GM23338 (cell line): ENCODE measurements at regions not wholly inside any gene's neighbourhood (a gene's known extent, or its start where the extent isn't known, plus 50 kb on each side); places are given as distances from the start of the nearest gene placed in this dataset.

Experiments
- ATAC-seq: fragments of 200-7000 bp; cut with Tn5 transposase; 3 replicates; pipeline ENCODE4 v1.9.1; 2020
- DNase-seq: peaks from one replicate; pipeline ENCODE4 v3.0.0-alpha.2; 2015; ENCODE audit warnings: low spot score
- H2AFZ ChIP-seq: fragments of 200-600 bp; sonication (generic); 2 replicates; pipeline ENCODE4 v1.8.0; 2016; ENCODE audit warnings: antibody characterized with exemption, mild to moderate bottlenecking, moderate library complexity
- H3F3A ChIP-seq: fragments of 200-600 bp; sonication (generic); replicated peaks from 2 replicates; pipeline ENCODE4 v1.8.0; 2017; ENCODE audit warnings: antibody characterized with exemption, mixed run types, low read depth
- H3K27ac ChIP-seq: fragments of 200-600 bp; sonication (generic); 2 replicates; pipeline ENCODE4 v1.6.1; 2016; ENCODE audit warnings: low read depth
- H3K27me3 ChIP-seq: fragments of 200-600 bp; sonication (generic); 2 replicates; pipeline ENCODE4 v1.8.0; 2016; ENCODE audit warnings: mild to moderate bottlenecking, mixed run types, moderate library complexity; ENCODE audit not compliant: insufficient read depth
- H3K36me3 ChIP-seq: fragments of 200-600 bp; sonication (generic); 2 replicates; pipeline ENCODE4 v1.8.0; 2016; ENCODE audit warnings: mild to moderate bottlenecking; ENCODE audit not compliant: insufficient read depth
- H3K4me1 ChIP-seq: fragments of 200-600 bp; sonication (generic); 2 replicates; pipeline ENCODE4 v1.8.0; 2016; ENCODE audit warnings: mild to moderate bottlenecking, moderate library complexity; ENCODE audit not compliant: insufficient read depth
- H3K4me2 ChIP-seq: fragments of 200-600 bp; sonication (generic); 2 replicates; pipeline ENCODE4 v1.7.1; 2017; ENCODE audit warnings: mixed run types
- H3K4me3 ChIP-seq: fragments of 200-600 bp; sonication (generic); 2 replicates; pipeline ENCODE4 v1.6.1; 2016; ENCODE audit warnings: mixed run types
- H3K79me2 ChIP-seq: fragments of 200-600 bp; sonication (generic); replicated peaks from 2 replicates; pipeline ENCODE4 v1.8.0; 2017; ENCODE audit warnings: mild to moderate bottlenecking; ENCODE audit not compliant: insufficient read depth
- H3K9me2 ChIP-seq: fragments of 200-600 bp; sonication (generic); 2 replicates; pipeline ENCODE4 v1.8.0; 2017; ENCODE audit not compliant: insufficient read depth
- H4K20me1 ChIP-seq: fragments of 200-600 bp; sonication (generic); replicated peaks from 2 replicates; pipeline ENCODE4 v1.8.0; 2017; ENCODE audit warnings: mild to moderate bottlenecking; ENCODE audit not compliant: insufficient read depth
- H3K27ac Mint-ChIP-seq: 2 replicates; pipeline ENCODE4 v1.8.0; 2020; ENCODE audit warnings: inconsistent platforms, mild to moderate bottlenecking, moderate library complexity, mixed read lengths
- H3K27me3 Mint-ChIP-seq: 3 replicates; pipeline ENCODE4 v1.8.0; 2022; ENCODE audit warnings: low read depth, mild to moderate bottlenecking, moderate library complexity, mixed read lengths, inconsistent platforms; ENCODE audit not compliant: insufficient read depth, poor library complexity
- H3K36me3 Mint-ChIP-seq: 3 replicates; pipeline ENCODE4 v1.8.0; 2021; ENCODE audit warnings: low read depth, mild to moderate bottlenecking, inconsistent platforms, moderate library complexity, mixed read lengths
- H3K4me1 Mint-ChIP-seq: 3 replicates; pipeline ENCODE4 v1.8.0; 2020; ENCODE audit warnings: mild to moderate bottlenecking, inconsistent platforms, mixed read lengths
- H3K4me3 Mint-ChIP-seq: 3 replicates; pipeline ENCODE4 v1.8.0; 2021; ENCODE audit warnings: moderate library complexity, mild to moderate bottlenecking, inconsistent platforms, mixed read lengths
- H3K9me3 Mint-ChIP-seq: 3 replicates; pipeline ENCODE4 v1.8.0; 2020; ENCODE audit warnings: moderate library complexity, mild to moderate bottlenecking, inconsistent platforms, mixed read lengths
- CREB1 ChIP-seq: fragments of 250-450 bp; sonication (Bioruptor Pico); IDR thresholded peaks from 2 replicates; pipeline ENCODE4 v1.5.0; 2020; ENCODE audit warnings: low read depth, mild to moderate bottlenecking, moderate library complexity
- ETS1 ChIP-seq: IDR thresholded peaks from 2 replicates; pipeline ENCODE4 v1.6.1; 2016; ENCODE audit warnings: antibody characterized with exemption
- EZH2 ChIP-seq: fragments of 200-600 bp; sonication (generic); IDR thresholded peaks from one replicate; pipeline ENCODE4 v1.8.0; 2017; ENCODE audit warnings: antibody characterized with exemption, mild to moderate bottlenecking, low read depth; ENCODE audit not compliant: unreplicated experiment
- EZH2phosphoT487 ChIP-seq: fragments of 200-600 bp; sonication (generic); IDR thresholded peaks from one replicate; pipeline ENCODE4 v1.8.1; 2018; ENCODE audit warnings: antibody characterized with exemption; ENCODE audit not compliant: unreplicated experiment
- JUNB ChIP-seq: IDR thresholded peaks from one replicate; pipeline ENCODE4 v1.6.1; 2016; ENCODE audit warnings: antibody characterized with exemption; ENCODE audit not compliant: unreplicated experiment
- POLR2AphosphoS5 ChIP-seq: IDR thresholded peaks from 2 replicates; pipeline ENCODE4 v1.6.1; 2016; ENCODE audit warnings: antibody characterized with exemption, low read depth
- REST ChIP-seq: IDR thresholded peaks from one replicate; pipeline ENCODE4 v1.6.1; 2018; ENCODE audit warnings: antibody characterized with exemption; ENCODE audit not compliant: unreplicated experiment
- STAT1 ChIP-seq: IDR thresholded peaks from one replicate; pipeline ENCODE4 v1.6.1; 2016; ENCODE audit warnings: antibody characterized with exemption; ENCODE audit not compliant: unreplicated experiment
- TF ChIP-seq, protein P1 (sequence below): fragments of 250-450 bp; sonication (Bioruptor Pico); IDR thresholded peaks from 2 replicates; pipeline ENCODE4 v1.5.0; 2020; ENCODE audit warnings: mild to moderate bottlenecking, moderate library complexity
- TF ChIP-seq, protein P2 (sequence below), 2 experiments: fragments of 200-600 bp in 1 of 2; sonication (generic) in 1 of 2; conservative IDR thresholded peaks; 2 replicates each; pipeline versions ENCODE4 v1.5.1 to v1.6.1; 2016 to 2017; ENCODE audit warnings: antibody characterized with exemption in 2 of 2, low read depth in 2 of 2, mild to moderate bottlenecking in 2 of 2, moderate library complexity in 1 of 2

GRCh38 chr7:138276891-138277290 lies 183.2 kb upstream of the TRIM24 start (continued):
- TF ChIP-seq REST (no peak), EZH2phosphoT487 (no peak), CREB1 (CRISPR knock-in tag) (no peak), ETS1 (no peak), POLR2AphosphoS5 (no peak)

DNA sequence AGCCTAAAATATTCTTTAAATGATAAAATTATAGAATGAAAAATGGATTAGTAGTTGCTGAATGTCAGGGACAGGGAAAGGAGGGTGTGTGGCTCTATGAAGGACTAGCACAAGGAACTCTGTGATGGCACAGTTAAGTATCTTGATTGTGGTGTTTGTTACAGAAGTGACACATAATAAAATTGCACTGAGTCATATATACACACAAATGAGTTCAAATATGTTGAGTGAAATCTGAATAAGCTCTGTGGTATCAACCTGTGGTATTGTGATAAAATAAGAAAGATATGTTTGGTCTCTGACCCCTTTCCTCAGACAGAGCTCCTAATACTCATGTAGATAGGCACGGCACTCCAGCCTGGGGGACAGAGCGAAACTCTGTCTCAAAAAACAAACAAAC lies 181.5 kb upstream of the TRIM24 start:
- DNase-seq (no peak), ATAC-seq (no peak)
- Mint-ChIP-seq H3K36me3 (peaks cover 3% of the 10 kb centered on the region; the same call in 1 of the 3 replicates), H3K4me1 (no peaks in the 10 kb centered on the region), H3K9me3 (no peaks in the 10 kb centered on the region; the same call in 2 of the 3 replicates), H3K27me3 (peaks cover 3% of the 10 kb centered on the region), H3K4me3 (no peak overlapping the region), H3K27ac (no peak overlapping the region)
- H2AFZ ChIP-seq: no peak overlapping the region
- H3K27me3 ChIP-seq: no peaks in the 10 kb centered on the region
- no peak overlapping the region for H3K27ac ChIP-seq
- H3K4me1 ChIP-seq: no peaks in the 10 kb centered on the region; the same call in 1 of the 2 replicates
- no peaks in the 10 kb centered on the region for H3F3A ChIP-seq
- no peaks in the 10 kb centered on the region for H4K20me1 ChIP-seq
- no peaks in the 10 kb centered on the region for H3K79me2 ChIP-seq
- H3K36me3 ChIP-seq: no peaks in the 10 kb centered on the region
- H3K4me3 ChIP-seq: no peak overlapping the region
- H3K4me2 ChIP-seq: no peak overlapping the region
- H3K9me2 ChIP-seq: no peaks in the 10 kb centered on the region
- TF ChIP-seq EZH2phosphoT487 (no peak), JUNB (no peak), STAT1 (no peak), EZH2 (no peak)
- TF ChIP-seq, protein P1, sequence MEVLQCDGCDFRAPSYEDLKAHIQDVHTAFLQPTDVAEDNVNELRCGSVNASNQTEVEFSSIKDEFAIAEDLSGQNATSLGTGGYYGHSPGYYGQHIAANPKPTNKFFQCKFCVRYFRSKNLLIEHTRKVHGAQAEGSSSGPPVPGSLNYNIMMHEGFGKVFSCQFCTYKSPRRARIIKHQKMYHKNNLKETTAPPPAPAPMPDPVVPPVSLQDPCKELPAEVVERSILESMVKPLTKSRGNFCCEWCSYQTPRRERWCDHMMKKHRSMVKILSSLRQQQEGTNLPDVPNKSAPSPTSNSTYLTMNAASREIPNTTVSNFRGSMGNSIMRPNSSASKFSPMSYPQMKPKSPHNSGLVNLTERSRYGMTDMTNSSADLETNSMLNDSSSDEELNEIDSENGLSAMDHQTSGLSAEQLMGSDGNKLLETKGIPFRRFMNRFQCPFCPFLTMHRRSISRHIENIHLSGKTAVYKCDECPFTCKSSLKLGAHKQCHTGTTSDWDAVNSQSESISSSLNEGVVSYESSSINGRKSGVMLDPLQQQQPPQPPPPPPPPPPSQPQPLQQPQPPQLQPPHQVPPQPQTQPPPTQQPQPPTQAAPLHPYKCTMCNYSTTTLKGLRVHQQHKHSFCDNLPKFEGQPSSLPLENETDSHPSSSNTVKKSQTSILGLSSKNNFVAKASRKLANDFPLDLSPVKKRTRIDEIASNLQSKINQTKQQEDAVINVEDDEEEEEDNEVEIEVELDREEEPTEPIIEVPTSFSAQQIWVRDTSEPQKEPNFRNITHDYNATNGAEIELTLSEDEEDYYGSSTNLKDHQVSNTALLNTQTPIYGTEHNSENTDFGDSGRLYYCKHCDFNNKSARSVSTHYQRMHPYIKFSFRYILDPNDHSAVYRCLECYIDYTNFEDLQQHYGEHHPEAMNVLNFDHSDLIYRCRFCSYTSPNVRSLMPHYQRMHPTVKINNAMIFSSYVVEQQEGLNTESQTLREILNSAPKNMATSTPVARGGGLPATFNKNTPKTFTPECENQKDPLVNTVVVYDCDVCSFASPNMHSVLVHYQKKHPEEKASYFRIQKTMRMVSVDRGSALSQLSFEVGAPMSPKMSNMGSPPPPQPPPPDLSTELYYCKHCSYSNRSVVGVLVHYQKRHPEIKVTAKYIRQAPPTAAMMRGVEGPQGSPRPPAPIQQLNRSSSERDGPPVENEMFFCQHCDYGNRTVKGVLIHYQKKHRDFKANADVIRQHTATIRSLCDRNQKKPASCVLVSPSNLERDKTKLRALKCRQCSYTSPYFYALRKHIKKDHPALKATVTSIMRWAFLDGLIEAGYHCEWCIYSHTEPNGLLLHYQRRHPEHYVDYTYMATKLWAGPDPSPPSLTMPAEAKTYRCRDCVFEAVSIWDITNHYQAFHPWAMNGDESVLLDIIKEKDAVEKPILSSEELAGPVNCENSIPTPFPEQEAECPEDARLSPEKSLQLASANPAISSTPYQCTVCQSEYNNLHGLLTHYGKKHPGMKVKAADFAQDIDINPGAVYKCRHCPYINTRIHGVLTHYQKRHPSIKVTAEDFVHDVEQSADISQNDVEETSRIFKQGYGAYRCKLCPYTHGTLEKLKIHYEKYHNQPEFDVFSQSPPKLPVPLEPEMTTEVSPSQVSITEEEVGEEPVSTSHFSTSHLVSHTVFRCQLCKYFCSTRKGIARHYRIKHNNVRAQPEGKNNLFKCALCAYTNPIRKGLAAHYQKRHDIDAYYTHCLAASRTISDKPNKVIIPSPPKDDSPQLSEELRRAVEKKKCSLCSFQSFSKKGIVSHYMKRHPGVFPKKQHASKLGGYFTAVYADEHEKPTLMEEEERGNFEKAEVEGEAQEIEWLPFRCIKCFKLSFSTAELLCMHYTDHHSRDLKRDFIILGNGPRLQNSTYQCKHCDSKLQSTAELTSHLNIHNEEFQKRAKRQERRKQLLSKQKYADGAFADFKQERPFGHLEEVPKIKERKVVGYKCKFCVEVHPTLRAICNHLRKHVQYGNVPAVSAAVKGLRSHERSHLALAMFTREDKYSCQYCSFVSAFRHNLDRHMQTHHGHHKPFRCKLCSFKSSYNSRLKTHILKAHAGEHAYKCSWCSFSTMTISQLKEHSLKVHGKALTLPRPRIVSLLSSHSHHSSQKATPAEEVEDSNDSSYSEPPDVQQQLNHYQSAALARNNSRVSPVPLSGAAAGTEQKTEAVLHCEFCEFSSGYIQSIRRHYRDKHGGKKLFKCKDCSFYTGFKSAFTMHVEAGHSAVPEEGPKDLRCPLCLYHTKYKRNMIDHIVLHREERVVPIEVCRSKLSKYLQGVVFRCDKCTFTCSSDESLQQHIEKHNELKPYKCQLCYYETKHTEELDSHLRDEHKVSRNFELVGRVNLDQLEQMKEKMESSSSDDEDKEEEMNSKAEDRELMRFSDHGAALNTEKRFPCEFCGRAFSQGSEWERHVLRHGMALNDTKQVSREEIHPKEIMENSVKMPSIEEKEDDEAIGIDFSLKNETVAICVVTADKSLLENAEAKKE (CRISPR knock-in tag): no peak
- TF ChIP-seq, protein P2, sequence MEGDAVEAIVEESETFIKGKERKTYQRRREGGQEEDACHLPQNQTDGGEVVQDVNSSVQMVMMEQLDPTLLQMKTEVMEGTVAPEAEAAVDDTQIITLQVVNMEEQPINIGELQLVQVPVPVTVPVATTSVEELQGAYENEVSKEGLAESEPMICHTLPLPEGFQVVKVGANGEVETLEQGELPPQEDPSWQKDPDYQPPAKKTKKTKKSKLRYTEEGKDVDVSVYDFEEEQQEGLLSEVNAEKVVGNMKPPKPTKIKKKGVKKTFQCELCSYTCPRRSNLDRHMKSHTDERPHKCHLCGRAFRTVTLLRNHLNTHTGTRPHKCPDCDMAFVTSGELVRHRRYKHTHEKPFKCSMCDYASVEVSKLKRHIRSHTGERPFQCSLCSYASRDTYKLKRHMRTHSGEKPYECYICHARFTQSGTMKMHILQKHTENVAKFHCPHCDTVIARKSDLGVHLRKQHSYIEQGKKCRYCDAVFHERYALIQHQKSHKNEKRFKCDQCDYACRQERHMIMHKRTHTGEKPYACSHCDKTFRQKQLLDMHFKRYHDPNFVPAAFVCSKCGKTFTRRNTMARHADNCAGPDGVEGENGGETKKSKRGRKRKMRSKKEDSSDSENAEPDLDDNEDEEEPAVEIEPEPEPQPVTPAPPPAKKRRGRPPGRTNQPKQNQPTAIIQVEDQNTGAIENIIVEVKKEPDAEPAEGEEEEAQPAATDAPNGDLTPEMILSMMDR (conservative IDR thresholded peaks at IDR 0.05; ENCODE audit: low read depth in 2 of 2): no peak
